Panc1 (cell line): ENCODE measurements at regions not wholly inside any gene's neighbourhood (a gene's known extent, or its start where the extent isn't known, plus 50 kb on each side); places are given as distances from the start of the nearest gene placed in this dataset.

Experiments used
- CTCF ChIP-seq: fragments of 450-650 bp; IDR thresholded peaks from 2 replicates; pipeline ENCODE4 v1.5.1; 2017; ENCODE audit warnings: mild to moderate bottlenecking
- POLR2AphosphoS5 ChIP-seq: IDR thresholded peaks from 2 replicates; pipeline ENCODE4 v1.6.1; 2012; ENCODE audit warnings: mild to moderate bottlenecking, low read depth, low read length, moderate library complexity
- TCF7L2 ChIP-seq: IDR thresholded peaks from 2 replicates; pipeline ENCODE4 v1.6.1; 2011; ENCODE audit warnings: mild to moderate bottlenecking, low read depth, low read length, inconsistent platforms

GRCh38 chr14:103281496-103282231 is 52.4 kb upstream of the EIF5 start:
- peak; percentile 64 for TF ChIP-seq CTCF
- no peak for TF ChIP-seq TCF7L2
- TF ChIP-seq POLR2AphosphoS5: no peak
